ENCODE measurements at regions not wholly inside any gene's neighbourhood (a gene's known extent, or its start where the extent isn't known, plus 50 kb on each side); places are given as distances from the start of the nearest gene placed in this dataset.

DNA sequence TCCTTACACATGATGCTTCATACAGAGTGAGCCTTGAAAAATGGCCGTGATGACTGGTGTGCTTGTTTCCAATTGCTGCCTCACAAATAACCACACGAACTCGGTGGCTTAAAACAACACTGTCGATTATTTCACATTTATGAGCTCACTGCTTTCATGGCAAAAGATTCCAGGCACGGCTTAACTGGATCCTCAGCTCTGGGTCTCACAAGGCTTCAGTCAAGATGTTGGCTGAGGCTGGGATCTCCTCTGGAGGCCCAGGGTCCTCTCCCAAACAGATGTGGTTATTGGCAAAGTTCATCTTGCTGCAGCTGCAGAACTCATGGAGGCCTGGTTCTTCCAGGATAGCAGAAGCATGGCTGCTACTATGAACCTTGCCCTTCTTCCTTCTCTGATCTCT lies 144.6 kb downstream of the TFAP2C start:
- H4K5ac ChIP-seq (ENCODE audit: insufficient read length, low read depth, low read length), result no peak overlapping the region
- no peak overlapping the region for H3T11ph ChIP-seq (ENCODE audit: low read length)
- no peak overlapping the region for H2BK5ac ChIP-seq (ENCODE audit: insufficient read length, low read length)

More for the DNA sequence above, 144.6 kb downstream of the TFAP2C start:
- no peaks in the 10 kb centered on the region for H3K27me3 ChIP-seq (ENCODE audit: insufficient read depth, low read length)
- H3K9me3 ChIP-seq (ENCODE audit: control insufficient read depth, low read depth, low read length), result no peaks in the 10 kb centered on the region
- no peak overlapping the region for H4K91ac ChIP-seq (ENCODE audit: insufficient read length, low read depth, low read length)
- H2BK120ac ChIP-seq (ENCODE audit: low read depth, low read length, poor library complexity, severe bottlenecking), result no peak overlapping the region
- H3K27ac ChIP-seq (ENCODE audit: insufficient read length, low read depth, low read length), result no peak overlapping the region
- H3K79me1 ChIP-seq (ENCODE audit: insufficient read depth, low read depth, low read length, poor library complexity, severe bottlenecking), result no peaks in the 10 kb centered on the region
- no peak overlapping the region for H3K23ac ChIP-seq (ENCODE audit: insufficient read length, low read depth, low read length)
- H3K79me2 ChIP-seq (ENCODE audit: insufficient read depth, low read length), result no peaks in the 10 kb centered on the region
- Mint-ChIP-seq H3K4me1 (peaks cover 25 to 32% of the 10 kb centered on the region in 2 experiments), H3K4me3 (no peak overlapping the region), H3K27me3 (ENCODE audit: low read depth) (no peaks in the 10 kb centered on the region; the same call in 1 of the 2 replicates), H3K27ac (peak overlapping the region in 1 of 3 experiments; percentile 87; a peak in 1 of 7 replicates), H3K36me3 (ENCODE audit: insufficient read depth in 1 of 3, low read depth in 3 of 3) (no peaks in the 10 kb centered on the region), H3K9me3 (no peaks in the 10 kb centered on the region)
- H4K8ac ChIP-seq (replicated peaks; ENCODE audit: insufficient read length, low read depth, low read length), result no peak overlapping the region
- no peak overlapping the region for H2BK20ac ChIP-seq (ENCODE audit: low read depth, low read length, poor library complexity, severe bottlenecking)
- H2AFZ ChIP-seq (ENCODE audit: low read length), result no peak overlapping the region
- H2AK5ac ChIP-seq (ENCODE audit: insufficient read length, low read length), result no peak overlapping the region
- TF ChIP-seq, protein P1, sequence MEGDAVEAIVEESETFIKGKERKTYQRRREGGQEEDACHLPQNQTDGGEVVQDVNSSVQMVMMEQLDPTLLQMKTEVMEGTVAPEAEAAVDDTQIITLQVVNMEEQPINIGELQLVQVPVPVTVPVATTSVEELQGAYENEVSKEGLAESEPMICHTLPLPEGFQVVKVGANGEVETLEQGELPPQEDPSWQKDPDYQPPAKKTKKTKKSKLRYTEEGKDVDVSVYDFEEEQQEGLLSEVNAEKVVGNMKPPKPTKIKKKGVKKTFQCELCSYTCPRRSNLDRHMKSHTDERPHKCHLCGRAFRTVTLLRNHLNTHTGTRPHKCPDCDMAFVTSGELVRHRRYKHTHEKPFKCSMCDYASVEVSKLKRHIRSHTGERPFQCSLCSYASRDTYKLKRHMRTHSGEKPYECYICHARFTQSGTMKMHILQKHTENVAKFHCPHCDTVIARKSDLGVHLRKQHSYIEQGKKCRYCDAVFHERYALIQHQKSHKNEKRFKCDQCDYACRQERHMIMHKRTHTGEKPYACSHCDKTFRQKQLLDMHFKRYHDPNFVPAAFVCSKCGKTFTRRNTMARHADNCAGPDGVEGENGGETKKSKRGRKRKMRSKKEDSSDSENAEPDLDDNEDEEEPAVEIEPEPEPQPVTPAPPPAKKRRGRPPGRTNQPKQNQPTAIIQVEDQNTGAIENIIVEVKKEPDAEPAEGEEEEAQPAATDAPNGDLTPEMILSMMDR (conservative IDR thresholded peaks at IDR 0.05), result no peak
- H3K18ac ChIP-seq (ENCODE audit: insufficient read length, low read depth, low read length), result no peak overlapping the region
- no peak overlapping the region for H3K14ac ChIP-seq (ENCODE audit: insufficient read depth, low read length)
- no peak overlapping the region for H2BK15ac ChIP-seq (ENCODE audit: low read depth, low read length)
- H3K56ac ChIP-seq (ENCODE audit: insufficient read length, low read depth, low read length), result no peak overlapping the region
- H3K4me1 ChIP-seq (ENCODE audit: insufficient read depth, low read length), result no peaks in the 10 kb centered on the region; the same call in 1 of the 2 replicates
- no CpG with 5 or more reads among the region's 5 CpGs for WGBS (ENCODE audit: extremely low coverage, insufficient read length, low lambda C conversion rate)
- H3K4me2 ChIP-seq (ENCODE audit: insufficient read depth, insufficient read length, low read length), result no peak overlapping the region
- no peak for DNase-seq
- no peak overlapping the region for H2BK12ac ChIP-seq (ENCODE audit: insufficient read length, low read depth, low read length)
- H3K4ac ChIP-seq (ENCODE audit: low read depth, low read length), result no peak overlapping the region
- H3K9ac ChIP-seq (ENCODE audit: extremely low read depth, insufficient read length, low read length), result no peak overlapping the region
- no peaks in the 10 kb centered on the region for H3K23me2 ChIP-seq (ENCODE audit: insufficient read length, low read depth, low read length, poor library complexity, severe bottlenecking)
- H4K20me1 ChIP-seq (ENCODE audit: control insufficient read depth, insufficient read depth, insufficient read length), result no peaks in the 10 kb centered on the region
